DOHH2 (cell line): ENCODE measurements at regions not wholly inside any gene's neighbourhood (a gene's known extent, or its start where the extent isn't known, plus 50 kb on each side); places are given as distances from the start of the nearest gene placed in this dataset.

Experiments
- H3F3A ChIP-seq: fragments of 200-600 bp; sonication (generic), shearing (Covaris generic); 2 replicates; pipeline ENCODE4 v1.6.0; 2016; ENCODE audit warnings: antibody characterized with exemption, mild to moderate bottlenecking; ENCODE audit not compliant: control insufficient read depth, insufficient read depth
- H3K27ac ChIP-seq: fragments of 200-600 bp; sonication (generic); 2 replicates; pipeline ENCODE4 v1.5.1; 2014; ENCODE audit warnings: low read depth, mild to moderate bottlenecking, low read length, moderate library complexity
- H3K27me3 ChIP-seq: fragments of 200-600 bp; sonication (generic); 2 replicates; pipeline ENCODE4 v1.6.1; 2014; ENCODE audit warnings: mild to moderate bottlenecking, low read length, mixed read lengths; ENCODE audit not compliant: control insufficient read depth
- H3K36me3 ChIP-seq: fragments of 200-600 bp; sonication (generic); 2 replicates; pipeline ENCODE4 v1.6.1; 2014; ENCODE audit warnings: mild to moderate bottlenecking, low read length, moderate library complexity, mixed read lengths; ENCODE audit not compliant: control insufficient read depth
- H3K4me1 ChIP-seq: fragments of 200-600 bp; sonication (generic); 2 replicates; pipeline ENCODE4 v1.6.1; 2014; ENCODE audit warnings: mild to moderate bottlenecking, low read length, mixed read lengths; ENCODE audit not compliant: control insufficient read depth
- H3K4me2 ChIP-seq: fragments of 200-600 bp; sonication (generic); 2 replicates; pipeline ENCODE4 v1.6.0; 2014; ENCODE audit warnings: mild to moderate bottlenecking, low read length, moderate library complexity
- H3K4me3 ChIP-seq: fragments of 200-600 bp; sonication (generic); 2 replicates; pipeline ENCODE4 v1.5.1; 2014; ENCODE audit warnings: mild to moderate bottlenecking, low read length, mixed read lengths
- H3K79me2 ChIP-seq: fragments of 200-600 bp; sonication (generic); 2 replicates; pipeline ENCODE4 v1.6.1; 2014; ENCODE audit warnings: mild to moderate bottlenecking, low read length, mixed read lengths; ENCODE audit not compliant: control insufficient read depth
- H3K9me2 ChIP-seq: fragments of 200-600 bp; sonication (generic); replicated peaks from 2 replicates; pipeline ENCODE4 v1.6.1; 2014; ENCODE audit warnings: mild to moderate bottlenecking, low read length, mixed read lengths; ENCODE audit not compliant: control insufficient read depth
- H3K9me3 ChIP-seq: fragments of 200-600 bp; sonication (generic); 2 replicates; pipeline ENCODE4 v1.6.1; 2014; ENCODE audit warnings: antibody characterized with exemption, low read length, mixed read lengths; ENCODE audit not compliant: control insufficient read depth, insufficient read depth
- H4K20me1 ChIP-seq: fragments of 200-600 bp; sonication (generic); 2 replicates; pipeline ENCODE4 v1.6.0; 2014; ENCODE audit warnings: low read depth, mild to moderate bottlenecking, antibody characterized with exemption, low read length, moderate library complexity; ENCODE audit not compliant: control insufficient read depth, insufficient read depth
- CTCF ChIP-seq: fragments of 200-600 bp; sonication (generic); IDR thresholded peaks from one replicate; pipeline ENCODE4 v1.5.1; 2014; ENCODE audit warnings: antibody characterized with exemption, mild to moderate bottlenecking, low read depth, low read length; ENCODE audit not compliant: poor library complexity, severe bottlenecking
- EZH2phosphoT487 ChIP-seq: fragments of 200-600 bp; sonication (generic); IDR thresholded peaks from 2 replicates; pipeline ENCODE4 v1.6.1; 2017; ENCODE audit warnings: borderline replicate concordance, mild to moderate bottlenecking, antibody characterized with exemption, low read length, moderate library complexity, mixed read lengths

GRCh38 chr17:13194887-13195286, 177.1 kb upstream of the ELAC2 start:
- Histone ChIP-seq H3K27me3 (no peaks in the 10 kb centered on the region), H3K4me3 (no peak overlapping the region), H4K20me1 (no peaks in the 10 kb centered on the region), H3K4me2 (no peak overlapping the region), H3K4me1 (no peaks in the 10 kb centered on the region), H3F3A (no peaks in the 10 kb centered on the region), H3K36me3 (no peaks in the 10 kb centered on the region), H3K79me2 (no peaks in the 10 kb centered on the region), H3K9me2 (no peaks in the 10 kb centered on the region), H3K9me3 (no peaks in the 10 kb centered on the region), H3K27ac (no peak overlapping the region)
- TF ChIP-seq CTCF (no peak), EZH2phosphoT487 (no peak)

- no peaks in the 10 kb centered on the region for H3K9me2 ChIP-seq
- no peak overlapping the region for H3K4me2 ChIP-seq
- no peaks in the 10 kb centered on the region for H3K79me2 ChIP-seq
- no peaks in the 10 kb centered on the region for H3K36me3 ChIP-seq
- H3K4me3 ChIP-seq = no peak overlapping the region
- H4K20me1 ChIP-seq = no peaks in the 10 kb centered on the region
- no peaks in the 10 kb centered on the region for H3K4me1 ChIP-seq
- no peak for TF ChIP-seq EZH2phosphoT487
- H3K27me3 ChIP-seq = no peaks in the 10 kb centered on the region
- H3K9me3 ChIP-seq = no peaks in the 10 kb centered on the region
- H3F3A ChIP-seq = no peaks in the 10 kb centered on the region
- no peak overlapping the region for H3K27ac ChIP-seq
Observed at GRCh38 chr17:13182854-13183253, 165.0 kb upstream of the ELAC2 start.

GRCh38 chr17:13182450-13182849, 164.6 kb upstream of the ELAC2 start:
- no peaks in the 10 kb centered on the region for H3K79me2 ChIP-seq
- no peaks in the 10 kb centered on the region for H3K9me3 ChIP-seq
- H3K4me3 ChIP-seq = no peak overlapping the region
- no peak overlapping the region for H3K4me2 ChIP-seq
- H3K27ac ChIP-seq = no peak overlapping the region
- H3K4me1 ChIP-seq = no peaks in the 10 kb centered on the region
- H3F3A ChIP-seq = no peaks in the 10 kb centered on the region
- no peak for TF ChIP-seq EZH2phosphoT487
- TF ChIP-seq CTCF = no peak
- H3K9me2 ChIP-seq = no peaks in the 10 kb centered on the region
- no peaks in the 10 kb centered on the region for H3K36me3 ChIP-seq
- H4K20me1 ChIP-seq = no peaks in the 10 kb centered on the region
- H3K27me3 ChIP-seq = no peaks in the 10 kb centered on the region

- Histone ChIP-seq H4K20me1 (no peaks in the 10 kb centered on the region), H3K9me2 (no peaks in the 10 kb centered on the region), H3K4me3 (no peak overlapping the region), H3K4me1 (no peaks in the 10 kb centered on the region), H3K27me3 (no peaks in the 10 kb centered on the region), H3K9me3 (no peaks in the 10 kb centered on the region), H3K27ac (no peak overlapping the region), H3F3A (no peaks in the 10 kb centered on the region), H3K4me2 (no peak overlapping the region), H3K79me2 (no peaks in the 10 kb centered on the region), H3K36me3 (no peaks in the 10 kb centered on the region)
- TF ChIP-seq EZH2phosphoT487 (no peak), CTCF (no peak)
Observed at GRCh38 chr17:13181683-13182082, 163.9 kb upstream of the ELAC2 start.
